ENCODE measurements at regions not wholly inside any gene's neighbourhood (a gene's known extent, or its start where the extent isn't known, plus 50 kb on each side); places are given as distances from the start of the nearest gene placed in this dataset.

DNA sequence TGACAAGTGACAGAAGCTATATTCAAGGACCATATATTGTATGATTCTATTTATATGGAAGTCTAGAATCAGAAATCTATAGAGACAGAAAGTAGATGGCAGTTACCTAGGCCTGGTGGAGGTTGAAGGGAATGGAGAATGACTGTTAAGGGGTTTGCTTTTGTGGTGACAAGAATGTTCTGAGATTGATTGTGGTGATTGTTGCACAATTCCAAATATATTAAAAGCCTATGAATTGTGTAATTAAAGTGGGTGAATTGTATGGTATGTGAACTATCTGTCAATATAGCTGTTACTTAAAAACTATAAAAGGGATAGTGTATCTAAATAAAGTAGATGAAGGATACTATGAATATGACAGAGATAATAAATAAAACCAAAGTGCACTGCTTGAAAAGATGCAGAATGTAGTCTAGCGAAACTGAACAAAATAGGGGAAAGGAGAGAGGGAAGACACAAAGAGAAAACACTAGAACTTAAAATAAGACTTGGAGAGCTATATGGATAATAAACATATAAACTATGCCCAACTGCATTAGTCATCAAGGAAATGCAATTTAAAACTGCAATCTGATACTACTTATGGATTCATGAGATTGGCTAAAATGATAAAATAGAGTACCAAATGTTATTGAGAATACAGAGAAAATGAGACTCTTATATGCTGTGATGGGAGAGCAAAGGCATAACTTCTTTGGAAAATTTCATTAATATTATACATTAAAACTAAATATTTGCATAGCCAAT, 82.1 kb upstream of the BANK1 start (continued):
- TF ChIP-seq PCBP2 (optimal IDR thresholded peaks at IDR 0.05; ENCODE audit: low read depth, low read length, poor library complexity, severe bottlenecking) (no peak), ZNF205 (CRISPR knock-in tag; IDR thresholded peaks at IDR 0.05) (no peak)

GRCh38 chr4:101707596-101707995, 82.9 kb upstream of the BANK1 start:
- Histone ChIP-seq H3K9ac (ENCODE audit: insufficient read depth, low read depth, low read length) (no peak overlapping the region), H4K20me1 (ENCODE audit: insufficient read depth, low read length) (no peaks in the 10 kb centered on the region), H3K4me2 (ENCODE audit: low read depth, low read length) (no peak overlapping the region), H3K36me3 (replicated peaks in 1 of 2; ENCODE audit: control insufficient read depth in 1 of 2, insufficient read depth in 2 of 2, low read length in 2 of 2) (no peaks in the 10 kb centered on the region), H3K9me3 (ENCODE audit: low read length) (peaks cover 6% of the 10 kb centered on the region), H3K27ac (ENCODE audit: extremely low read length, insufficient read depth, low read length) (no peak overlapping the region), H3K4me3 (replicated peaks in 1 of 3; ENCODE audit: insufficient read depth in 1 of 3, low read depth in 2 of 3, low read length in 3 of 3) (no peak overlapping the region), H3K4me1 (ENCODE audit: insufficient read depth, low read length) (no peaks in the 10 kb centered on the region), H3K79me2 (ENCODE audit: insufficient read depth, low read length) (no peaks in the 10 kb centered on the region), H3K27me3 (ENCODE audit: control insufficient read depth in 1 of 2, insufficient read depth in 2 of 2, low read length in 2 of 2) (no peaks in the 10 kb centered on the region), H2AFZ (ENCODE audit: low read length) (no peak overlapping the region)
- ChIA-PET POLR2A (no interaction called here), CTCF (ENCODE audit: low intra/inter-chr PET ratio, low total read pairs) (no interaction called here)
- 34% methylated on average over 3 of the region's 3 CpGs for WGBS (ENCODE audit: low lambda C conversion rate)
- in situ Hi-C loops (cut with HindIII; ENCODE audit: extremely low pct_ligation_motif_present, low pct_unique_long_range_greater_than_20kb) (no loop called here), intact Hi-C loops (cut with micrococcal nuclease; ENCODE audit: unreplicated experiment) (no loop called here)
- ATAC-seq, result no peak
- no peak for FAIRE-seq
- BruUV-seq (replicated peaks), result no TSS peak
- no peak for DNase-seq (ENCODE audit: low spot score)
- TF ChIP-seq ZFP91 (CRISPR knock-in tag; IDR thresholded peaks at IDR 0.05; ENCODE audit: borderline replicate concordance), result no peak
- no peak for TF ChIP-seq IKZF1 (IDR thresholded peaks at IDR 0.05)
- no peak for TF ChIP-seq ZFP62 (CRISPR knock-in tag; IDR thresholded peaks at IDR 0.05)
- TF ChIP-seq ZNF761 (CRISPR knock-in tag; conservative IDR thresholded peaks at IDR 0.05), result no peak
- TF ChIP-seq NCOR1 (IDR thresholded peaks at IDR 0.05; ENCODE audit: borderline replicate concordance, low read length), result no peak
- no peak for TF ChIP-seq CEBPB (IDR thresholded peaks at IDR 0.05; ENCODE audit: borderline replicate concordance, low read depth, low read length)
- TF ChIP-seq, protein P1, sequence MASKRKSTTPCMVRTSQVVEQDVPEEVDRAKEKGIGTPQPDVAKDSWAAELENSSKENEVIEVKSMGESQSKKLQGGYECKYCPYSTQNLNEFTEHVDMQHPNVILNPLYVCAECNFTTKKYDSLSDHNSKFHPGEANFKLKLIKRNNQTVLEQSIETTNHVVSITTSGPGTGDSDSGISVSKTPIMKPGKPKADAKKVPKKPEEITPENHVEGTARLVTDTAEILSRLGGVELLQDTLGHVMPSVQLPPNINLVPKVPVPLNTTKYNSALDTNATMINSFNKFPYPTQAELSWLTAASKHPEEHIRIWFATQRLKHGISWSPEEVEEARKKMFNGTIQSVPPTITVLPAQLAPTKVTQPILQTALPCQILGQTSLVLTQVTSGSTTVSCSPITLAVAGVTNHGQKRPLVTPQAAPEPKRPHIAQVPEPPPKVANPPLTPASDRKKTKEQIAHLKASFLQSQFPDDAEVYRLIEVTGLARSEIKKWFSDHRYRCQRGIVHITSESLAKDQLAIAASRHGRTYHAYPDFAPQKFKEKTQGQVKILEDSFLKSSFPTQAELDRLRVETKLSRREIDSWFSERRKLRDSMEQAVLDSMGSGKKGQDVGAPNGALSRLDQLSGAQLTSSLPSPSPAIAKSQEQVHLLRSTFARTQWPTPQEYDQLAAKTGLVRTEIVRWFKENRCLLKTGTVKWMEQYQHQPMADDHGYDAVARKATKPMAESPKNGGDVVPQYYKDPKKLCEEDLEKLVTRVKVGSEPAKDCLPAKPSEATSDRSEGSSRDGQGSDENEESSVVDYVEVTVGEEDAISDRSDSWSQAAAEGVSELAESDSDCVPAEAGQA (IDR thresholded peaks at IDR 0.05; ENCODE audit: low read depth), result no peak
- TF ChIP-seq, protein P1 (CRISPR knock-in tag; IDR thresholded peaks at IDR 0.05; ENCODE audit: borderline replicate concordance), result no peak
- TF ChIP-seq HNRNPL (IDR thresholded peaks at IDR 0.05; ENCODE audit: low read depth, low read length), result no peak
- no peak for TF ChIP-seq GTF3A (CRISPR knock-in tag; conservative IDR thresholded peaks at IDR 0.05)
- TF ChIP-seq, protein P2, sequence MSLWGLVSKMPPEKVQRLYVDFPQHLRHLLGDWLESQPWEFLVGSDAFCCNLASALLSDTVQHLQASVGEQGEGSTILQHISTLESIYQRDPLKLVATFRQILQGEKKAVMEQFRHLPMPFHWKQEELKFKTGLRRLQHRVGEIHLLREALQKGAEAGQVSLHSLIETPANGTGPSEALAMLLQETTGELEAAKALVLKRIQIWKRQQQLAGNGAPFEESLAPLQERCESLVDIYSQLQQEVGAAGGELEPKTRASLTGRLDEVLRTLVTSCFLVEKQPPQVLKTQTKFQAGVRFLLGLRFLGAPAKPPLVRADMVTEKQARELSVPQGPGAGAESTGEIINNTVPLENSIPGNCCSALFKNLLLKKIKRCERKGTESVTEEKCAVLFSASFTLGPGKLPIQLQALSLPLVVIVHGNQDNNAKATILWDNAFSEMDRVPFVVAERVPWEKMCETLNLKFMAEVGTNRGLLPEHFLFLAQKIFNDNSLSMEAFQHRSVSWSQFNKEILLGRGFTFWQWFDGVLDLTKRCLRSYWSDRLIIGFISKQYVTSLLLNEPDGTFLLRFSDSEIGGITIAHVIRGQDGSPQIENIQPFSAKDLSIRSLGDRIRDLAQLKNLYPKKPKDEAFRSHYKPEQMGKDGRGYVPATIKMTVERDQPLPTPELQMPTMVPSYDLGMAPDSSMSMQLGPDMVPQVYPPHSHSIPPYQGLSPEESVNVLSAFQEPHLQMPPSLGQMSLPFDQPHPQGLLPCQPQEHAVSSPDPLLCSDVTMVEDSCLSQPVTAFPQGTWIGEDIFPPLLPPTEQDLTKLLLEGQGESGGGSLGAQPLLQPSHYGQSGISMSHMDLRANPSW (CRISPR knock-in tag; IDR thresholded peaks at IDR 0.05; ENCODE audit: borderline replicate concordance), result no peak
